ENCODE measurements at regions not wholly inside any gene's neighbourhood (a gene's known extent, or its start where the extent isn't known, plus 50 kb on each side); places are given as distances from the start of the nearest gene placed in this dataset.

DNA sequence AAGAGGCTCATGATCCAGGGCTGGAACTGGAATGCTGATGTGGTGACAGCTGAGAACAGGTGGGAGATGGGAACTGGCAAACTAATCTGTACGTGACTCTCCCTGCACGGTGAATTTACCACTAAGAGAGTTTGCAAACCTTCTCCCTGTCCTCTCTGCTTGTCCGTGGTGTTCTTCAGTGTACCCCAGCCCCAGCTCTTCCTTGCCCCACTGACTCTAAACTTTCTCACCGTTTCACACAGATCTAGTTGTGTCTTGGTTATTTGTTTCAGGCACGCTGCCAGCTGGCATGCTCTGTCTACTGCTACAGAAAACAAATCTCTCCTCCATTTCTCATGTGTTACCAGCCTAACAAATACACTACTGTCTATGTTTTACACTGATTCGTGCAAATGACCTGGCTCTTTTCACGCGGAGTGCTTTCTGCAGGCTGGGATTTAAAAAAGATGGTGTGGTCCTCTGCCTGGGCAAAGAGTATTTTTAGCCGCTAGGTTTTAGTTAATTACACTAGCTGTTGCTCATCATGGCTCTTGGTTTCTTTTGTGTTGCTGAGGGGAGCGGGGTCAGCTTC lies 192.7 kb upstream of the LRIG1 start:
- Histone ChIP-seq H3K27ac (ENCODE audit: extremely low read depth, low read depth, low read length) (no peak overlapping the region), H3K9me1 (ENCODE audit: control insufficient read depth, insufficient read depth, low read length) (no peaks in the 10 kb centered on the region), H3K27me3 (ENCODE audit: control insufficient read depth in 2 of 2, insufficient read depth in 2 of 2, low read length in 2 of 2) (peaks cover 0 to 4% of the 10 kb centered on the region in 2 experiments; a peak in 2 of 5 replicates), H3K4me3 (no peak overlapping the region), H3K4me2 (ENCODE audit: insufficient read depth, low read length) (no peak overlapping the region), H3K9me3 (replicated peaks; ENCODE audit: control insufficient read depth, insufficient read depth, low read depth, low read length) (no peaks in the 10 kb centered on the region), H3K36me3 (ENCODE audit: control insufficient read depth, insufficient read depth, low read length) (no peaks in the 10 kb centered on the region), H3K79me2 (ENCODE audit: control insufficient read depth, insufficient read depth, low read length) (no peaks in the 10 kb centered on the region), H3K9ac (ENCODE audit: insufficient read depth in 1 of 2, low read depth in 2 of 2, low read length in 2 of 2) (no peak overlapping the region), H4K20me1 (replicated peaks; ENCODE audit: control insufficient read depth, insufficient read depth, low read length) (no peaks in the 10 kb centered on the region; the same call in 1 of the 2 replicates), H3K4me1 (replicated peaks in 1 of 2; ENCODE audit: control insufficient read depth in 2 of 2, insufficient read depth in 2 of 2, low read length in 2 of 2) (no peaks in the 10 kb centered on the region), H2AFZ (ENCODE audit: low read depth, low read length) (no peak overlapping the region)
- in situ Hi-C loops (cut with MboI) (no loop called here), intact Hi-C loops (cut with micrococcal nuclease) (no loop called here)
- ATAC-seq = no peak
- 0% methylated on average over 10 of the region's 10 CpGs for WGBS (ENCODE audit: insufficient coverage, low coverage, missing lambda C conversion rate)
- POLR2A ChIA-PET = no interaction called here
- FAIRE-seq = no peak
- no peak for TF ChIP-seq FIP1L1 (IDR thresholded peaks at IDR 0.05; ENCODE audit: low read depth, low read length, poor library complexity, severe bottlenecking)
- TF ChIP-seq L3MBTL2 (IDR thresholded peaks at IDR 0.05) = no peak
- TF ChIP-seq FOXJ2 (tag; IDR thresholded peaks at IDR 0.05) = no peak
- DNase-seq (ENCODE audit: extremely low read depth in 1 of 4, low spot score in 3 of 4) = no peak
- BruUV-seq (replicated peaks) = no TSS peak
- CTCF ChIA-PET (ENCODE audit: low intra/inter-chr PET ratio) = no interaction called here

DNA sequence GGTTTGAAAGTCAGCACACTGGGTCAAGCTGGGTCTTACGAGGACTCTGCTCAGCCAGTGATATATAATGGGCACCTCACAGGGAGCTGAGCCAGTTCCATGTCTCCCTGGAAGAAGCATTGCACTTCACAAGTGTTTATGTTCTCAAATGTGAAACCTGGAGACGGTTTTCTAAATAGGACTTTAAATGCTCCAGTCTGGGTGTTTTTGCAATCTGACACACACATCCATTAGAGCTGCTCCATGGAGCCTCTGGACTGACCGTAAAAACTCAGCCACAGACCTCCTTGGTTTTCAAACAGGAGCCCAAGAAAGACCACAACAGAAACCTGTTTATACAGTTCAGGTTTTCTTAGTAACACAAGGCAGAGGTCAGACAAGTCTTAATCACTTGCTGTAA lies 201.3 kb upstream of the LRIG1 start:
- ChIA-PET POLR2A (no interaction called here), CTCF (ENCODE audit: low intra/inter-chr PET ratio) (no interaction called here)
- Histone ChIP-seq H3K27me3 (ENCODE audit: control insufficient read depth in 2 of 2, insufficient read depth in 2 of 2, low read length in 2 of 2) (no peaks in the 10 kb centered on the region), H3K9ac (ENCODE audit: insufficient read depth in 1 of 2, low read depth in 2 of 2, low read length in 2 of 2) (no peak overlapping the region), H3K9me1 (ENCODE audit: control insufficient read depth, insufficient read depth, low read length) (no peaks in the 10 kb centered on the region), H4K20me1 (replicated peaks; ENCODE audit: control insufficient read depth, insufficient read depth, low read length) (no peaks in the 10 kb centered on the region), H3K79me2 (ENCODE audit: control insufficient read depth, insufficient read depth, low read length) (no peaks in the 10 kb centered on the region), H3K36me3 (ENCODE audit: control insufficient read depth, insufficient read depth, low read length) (no peaks in the 10 kb centered on the region), H3K27ac (ENCODE audit: extremely low read depth, low read depth, low read length) (no peak overlapping the region), H3K4me3 (no peak overlapping the region), H3K4me1 (replicated peaks in 1 of 2; ENCODE audit: control insufficient read depth in 2 of 2, insufficient read depth in 2 of 2, low read length in 2 of 2) (no peaks in the 10 kb centered on the region), H3K9me3 (replicated peaks; ENCODE audit: control insufficient read depth, insufficient read depth, low read depth, low read length) (no peaks in the 10 kb centered on the region), H3K4me2 (ENCODE audit: insufficient read depth, low read length) (no peak overlapping the region), H2AFZ (ENCODE audit: low read depth, low read length) (no peak overlapping the region)
- WGBS (ENCODE audit: insufficient coverage, low coverage, missing lambda C conversion rate) = 3% methylated on average over 3 of the region's 3 CpGs
- BruUV-seq (replicated peaks) = no TSS peak
- ATAC-seq = no peak
- intact Hi-C loops (cut with micrococcal nuclease) = no loop called here
- no peak for DNase-seq (ENCODE audit: extremely low read depth in 1 of 4, low spot score in 3 of 4)
- in situ Hi-C loops (cut with MboI) = no loop called here
- TF ChIP-seq ZNF354B (CRISPR knock-in tag; IDR thresholded peaks at IDR 0.05) (no peak), SOX6 (IDR thresholded peaks at IDR 0.05) (no peak), ZNF551 (CRISPR knock-in tag; IDR thresholded peaks at IDR 0.05) (no peak), ZC3H4 (CRISPR knock-in tag; IDR thresholded peaks at IDR 0.05; ENCODE audit: borderline replicate concordance) (no peak), SMARCB1 (IDR thresholded peaks at IDR 0.05; ENCODE audit: insufficient read length, low read depth) (no peak)
- TF ChIP-seq, protein P1, sequence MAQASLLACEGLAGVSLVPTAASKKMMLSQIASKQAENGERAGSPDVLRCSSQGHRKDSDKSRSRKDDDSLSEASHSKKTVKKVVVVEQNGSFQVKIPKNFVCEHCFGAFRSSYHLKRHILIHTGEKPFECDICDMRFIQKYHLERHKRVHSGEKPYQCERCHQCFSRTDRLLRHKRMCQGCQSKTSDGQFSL (CRISPR knock-in tag; IDR thresholded peaks at IDR 0.05) = no peak
- TF ChIP-seq, protein P1 (tag; IDR thresholded peaks at IDR 0.05) = no peak
- no peak for FAIRE-seq
